Gastrocnemius medialis (tissue), 4 donors: ENCODE measurements at regions not wholly inside any gene's neighbourhood (a gene's known extent, or its start where the extent isn't known, plus 50 kb on each side); places are given as distances from the start of the nearest gene placed in this dataset.

Experiments used
- ATAC-seq, 2 donors: fragments of 150-250 bp; one replicate each; pipeline ENCODE4 v1.9.1; 2016
- DNase-seq, 2 donors: peaks; one replicate each; pipeline ENCODE4 v3.0.0-alpha.2; 2019
- H3K27ac ChIP-seq, 4 donors: fragments of 200-600 bp; sonication (generic); 1 replicate in 1 of 4; 2 replicates in 3 of 4; pipeline ENCODE4 v1.5.1; 2016 to 2018; ENCODE audit warnings: mild to moderate bottlenecking in 2 of 4, moderate library complexity in 1 of 4
- H3K27me3 ChIP-seq, 3 donors: fragments of 200-600 bp; sonication (generic) in 2 of 3; 1 replicate in 1 of 3; 2 replicates in 2 of 3; pipeline versions ENCODE4 v1.5.1 to v1.6.0; 2016 to 2019; ENCODE audit warnings: mild to moderate bottlenecking in 1 of 3, moderate library complexity in 1 of 3
- H3K36me3 ChIP-seq, 2 donors: fragments of 200-600 bp; sonication (generic) in 1 of 2; one replicate each; pipeline ENCODE4 v1.5.1; 2017 to 2018
- H3K4me1 ChIP-seq, 2 donors: fragments of 200-600 bp; sonication (generic) in 1 of 2; one replicate each; pipeline ENCODE4 v1.5.1; 2016 to 2017; ENCODE audit warnings: mild to moderate bottlenecking in 2 of 2
- H3K4me3 ChIP-seq, 4 donors: fragments of 200-600 bp; sonication (generic) in 3 of 4; 1 replicate in 1 of 4; 2 replicates in 3 of 4; pipeline ENCODE4 v1.5.1; 2016 to 2019; ENCODE audit warnings: mild to moderate bottlenecking in 2 of 4
- H3K9me3 ChIP-seq, 3 donors: fragments of 200-600 bp; sonication (generic) in 2 of 3; 1 replicate in 1 of 3; 2 replicates in 2 of 3; pipeline ENCODE4 v1.5.1; 2016 to 2019
- CTCF ChIP-seq, 5 experiments: fragments of 450-650 bp in 3 of 5; fragments of 200-600 bp in 2 of 5; sonication (generic) in 2 of 5; IDR thresholded peaks in 4 of 5; conservative IDR thresholded peaks in 1 of 5; 1 replicate in 4 of 5; 2 replicates in 1 of 5; pipeline ENCODE4 v1.5.1; 2016 to 2019; ENCODE audit warnings: antibody characterized with exemption in 5 of 5, mild to moderate bottlenecking in 3 of 5, moderate library complexity in 3 of 5
- POLR2A ChIP-seq, 2 donors: fragments of 450-650 bp; IDR thresholded peaks; one replicate each; pipeline ENCODE4 v1.6.1; 2017; ENCODE audit warnings: antibody characterized with exemption in 2 of 2, mild to moderate bottlenecking in 2 of 2, moderate library complexity in 2 of 2
- in situ Hi-C, 4 donors: fragments of 200-750 bp; cut with MboI; loops; one replicate each; pipeline versions ENCODE4 v1.15.0 to v1.8.0; 2017; ENCODE audit warnings: low sequenced_read_pairs in 4 of 4
- intact Hi-C: fragments of 100-400 bp; cut with DNase I; formaldehyde crosslinking; loops from one replicate; pipeline ENCODE4 v1.15.1; 2023; ENCODE audit warnings: low total_unique reads

- H3K4me1 ChIP-seq: no peaks in the 10 kb centered on the region
- intact Hi-C loops (no loop called here), in situ Hi-C loops (no loop called here)
- no peak overlapping the region for H3K27ac ChIP-seq
- no peaks in the 10 kb centered on the region for H3K9me3 ChIP-seq
- ATAC-seq (no peak), DNase-seq (no peak)
- H3K36me3 ChIP-seq: no peaks in the 10 kb centered on the region
- TF ChIP-seq POLR2A (IDR thresholded peaks at IDR 0.05): no peak
- no peak for TF ChIP-seq CTCF (IDR thresholded peaks at IDR 0.05 in 4 of 5, conservative IDR thresholded peaks at IDR 0.05 in 1 of 5)
- no peak overlapping the region for H3K4me3 ChIP-seq
- H3K27me3 ChIP-seq: no peaks in the 10 kb centered on the region
Measured at GRCh38 chr7:52253953-52254352, 781.5 kb upstream of the POM121L12 start.

- DNase-seq (no peak), ATAC-seq (no peak)
- Histone ChIP-seq H3K27ac (no peak overlapping the region), H3K36me3 (no peaks in the 10 kb centered on the region), H3K27me3 (no peaks in the 10 kb centered on the region), H3K4me3 (no peak overlapping the region), H3K4me1 (no peaks in the 10 kb centered on the region), H3K9me3 (no peaks in the 10 kb centered on the region)
- in situ Hi-C loops (no loop called here), intact Hi-C loops (no loop called here)
- no peak for TF ChIP-seq CTCF (IDR thresholded peaks at IDR 0.05 in 4 of 5, conservative IDR thresholded peaks at IDR 0.05 in 1 of 5)
- no peak for TF ChIP-seq POLR2A (IDR thresholded peaks at IDR 0.05)
Measured at GRCh38 chr7:52249741-52250140, 785.7 kb upstream of the POM121L12 start.

GRCh38 chr7:52247518-52247917 is 787.9 kb upstream of the POM121L12 start:
- TF ChIP-seq CTCF (IDR thresholded peaks at IDR 0.05 in 4 of 5, conservative IDR thresholded peaks at IDR 0.05 in 1 of 5) (no peak), POLR2A (IDR thresholded peaks at IDR 0.05) (no peak)
- Histone ChIP-seq H3K4me1 (no peaks in the 10 kb centered on the region), H3K27ac (no peak overlapping the region), H3K9me3 (no peaks in the 10 kb centered on the region), H3K27me3 (no peaks in the 10 kb centered on the region), H3K36me3 (no peaks in the 10 kb centered on the region), H3K4me3 (no peak overlapping the region)
- intact Hi-C loops: no loop called here
- ATAC-seq (no peak), DNase-seq (no peak)
- in situ Hi-C loops: no loop called here

GRCh38 chr7:52243685-52244084 is 791.7 kb upstream of the POM121L12 start:
- H3K27me3 ChIP-seq: no peaks in the 10 kb centered on the region
- no peaks in the 10 kb centered on the region for H3K36me3 ChIP-seq
- no peak overlapping the region for H3K27ac ChIP-seq
- TF ChIP-seq POLR2A (IDR thresholded peaks at IDR 0.05): no peak
- no peak for TF ChIP-seq CTCF (IDR thresholded peaks at IDR 0.05 in 4 of 5, conservative IDR thresholded peaks at IDR 0.05 in 1 of 5)
- no peak for DNase-seq
- ATAC-seq: no peak
- in situ Hi-C loops (no loop called here), intact Hi-C loops (no loop called here)
- no peaks in the 10 kb centered on the region for H3K9me3 ChIP-seq
- no peaks in the 10 kb centered on the region for H3K4me1 ChIP-seq
- H3K4me3 ChIP-seq: no peak overlapping the region

GRCh38 chr7:52233248-52233647 is 802.2 kb upstream of the POM121L12 start:
- Histone ChIP-seq H3K27me3 (no peaks in the 10 kb centered on the region), H3K36me3 (no peaks in the 10 kb centered on the region), H3K4me3 (no peak overlapping the region), H3K9me3 (no peaks in the 10 kb centered on the region), H3K27ac (no peak overlapping the region), H3K4me1 (no peaks in the 10 kb centered on the region)
- intact Hi-C loops: no loop called here
- no peak for ATAC-seq
- DNase-seq: no peak
- TF ChIP-seq POLR2A (IDR thresholded peaks at IDR 0.05) (no peak), CTCF (IDR thresholded peaks at IDR 0.05 in 4 of 5, conservative IDR thresholded peaks at IDR 0.05 in 1 of 5) (no peak)
- in situ Hi-C loops: no loop called here
